ENCODE measurements at regions not wholly inside any gene's neighbourhood (a gene's known extent, or its start where the extent isn't known, plus 50 kb on each side); places are given as distances from the start of the nearest gene placed in this dataset.

GRCh38 chr6:164068527-164068926 is 654.0 kb downstream of the QKI start:
- TF ChIP-seq CTCF (IDR thresholded peaks at IDR 0.05; ENCODE audit: insufficient read depth, low read depth, low read length) = no peak
- no peak for TF ChIP-seq EZH2 (IDR thresholded peaks at IDR 0.05; ENCODE audit: insufficient read depth, low read length)
